ENCODE measurements at regions not wholly inside any gene's neighbourhood (a gene's known extent, or its start where the extent isn't known, plus 50 kb on each side); places are given as distances from the start of the nearest gene placed in this dataset.

GRCh38 chr1:162990665-162991064 lies 78.5 kb upstream of the RGS4 start:
- Histone ChIP-seq H3K27ac (ENCODE audit: control insufficient read depth, insufficient read depth, low read length) (no peak overlapping the region), H3K4me1 (ENCODE audit: control insufficient read depth, extremely low read depth, insufficient read depth, low read length) (peaks cover 25% of the 10 kb centered on the region), H3K9me1 (ENCODE audit: control insufficient read depth, extremely low read depth, insufficient read depth, low read length) (no peaks in the 10 kb centered on the region), H3K36me3 (ENCODE audit: control insufficient read depth in 2 of 2, extremely low read depth in 1 of 2, insufficient read depth in 2 of 2, low read length in 2 of 2) (no peaks in the 10 kb centered on the region), H3K9ac (ENCODE audit: control insufficient read depth, extremely low read depth, insufficient read depth, low read length) (no peak overlapping the region), H3K9me3 (ENCODE audit: control insufficient read depth, low read depth, low read length) (no peaks in the 10 kb centered on the region), H4K20me1 (ENCODE audit: control insufficient read depth, extremely low read depth, insufficient read depth, low read length) (no peaks in the 10 kb centered on the region), H3K4me2 (ENCODE audit: control insufficient read depth, extremely low read depth, insufficient read depth, low read depth, low read length) (no peak overlapping the region), H2AFZ (ENCODE audit: control insufficient read depth, low read length) (no peak overlapping the region), H3K27me3 (ENCODE audit: control insufficient read depth, extremely low read depth, insufficient read depth, low read length) (no peaks in the 10 kb centered on the region), H3K4me3 (ENCODE audit: control insufficient read depth in 2 of 3, extremely low read depth in 1 of 3, insufficient read depth in 2 of 3, low read depth in 1 of 3, low read length in 3 of 3) (no peak overlapping the region), H3K79me2 (ENCODE audit: control insufficient read depth, insufficient read depth, low read length) (no peaks in the 10 kb centered on the region)
- no peak for TF ChIP-seq EZH2 (IDR thresholded peaks at IDR 0.05; ENCODE audit: low read length)
- TF ChIP-seq, protein P1, sequence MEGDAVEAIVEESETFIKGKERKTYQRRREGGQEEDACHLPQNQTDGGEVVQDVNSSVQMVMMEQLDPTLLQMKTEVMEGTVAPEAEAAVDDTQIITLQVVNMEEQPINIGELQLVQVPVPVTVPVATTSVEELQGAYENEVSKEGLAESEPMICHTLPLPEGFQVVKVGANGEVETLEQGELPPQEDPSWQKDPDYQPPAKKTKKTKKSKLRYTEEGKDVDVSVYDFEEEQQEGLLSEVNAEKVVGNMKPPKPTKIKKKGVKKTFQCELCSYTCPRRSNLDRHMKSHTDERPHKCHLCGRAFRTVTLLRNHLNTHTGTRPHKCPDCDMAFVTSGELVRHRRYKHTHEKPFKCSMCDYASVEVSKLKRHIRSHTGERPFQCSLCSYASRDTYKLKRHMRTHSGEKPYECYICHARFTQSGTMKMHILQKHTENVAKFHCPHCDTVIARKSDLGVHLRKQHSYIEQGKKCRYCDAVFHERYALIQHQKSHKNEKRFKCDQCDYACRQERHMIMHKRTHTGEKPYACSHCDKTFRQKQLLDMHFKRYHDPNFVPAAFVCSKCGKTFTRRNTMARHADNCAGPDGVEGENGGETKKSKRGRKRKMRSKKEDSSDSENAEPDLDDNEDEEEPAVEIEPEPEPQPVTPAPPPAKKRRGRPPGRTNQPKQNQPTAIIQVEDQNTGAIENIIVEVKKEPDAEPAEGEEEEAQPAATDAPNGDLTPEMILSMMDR (optimal IDR thresholded peaks at IDR 0.05 in 1 of 3, IDR thresholded peaks at IDR 0.05 in 1 of 3, conservative IDR thresholded peaks at IDR 0.05 in 1 of 3; ENCODE audit: extremely low read depth in 1 of 3, insufficient read depth in 2 of 3, low read length in 3 of 3) = no peak
- no peak for DNase-seq (ENCODE audit: low read depth, low spot score)
- dilution Hi-C loops (cut with MboI; ENCODE audit: extremely low pct_ligation_motif_present, low sequenced_read_pairs) = no loop called here
- no peak for FAIRE-seq

GRCh38 chr1:162988869-162989268 lies 80.3 kb upstream of the RGS4 start:
- FAIRE-seq (no peak), DNase-seq (ENCODE audit: low read depth, low spot score) (no peak)
- Histone ChIP-seq H4K20me1 (ENCODE audit: control insufficient read depth, extremely low read depth, insufficient read depth, low read length) (no peaks in the 10 kb centered on the region), H3K9me3 (ENCODE audit: control insufficient read depth, low read depth, low read length) (no peaks in the 10 kb centered on the region), H3K27ac (ENCODE audit: control insufficient read depth, insufficient read depth, low read length) (no peak overlapping the region), H3K4me2 (ENCODE audit: control insufficient read depth, extremely low read depth, insufficient read depth, low read depth, low read length) (no peak overlapping the region), H3K36me3 (ENCODE audit: control insufficient read depth in 2 of 2, extremely low read depth in 1 of 2, insufficient read depth in 2 of 2, low read length in 2 of 2) (no peaks in the 10 kb centered on the region), H3K27me3 (ENCODE audit: control insufficient read depth, extremely low read depth, insufficient read depth, low read length) (no peaks in the 10 kb centered on the region), H3K4me3 (ENCODE audit: control insufficient read depth in 2 of 3, extremely low read depth in 1 of 3, insufficient read depth in 2 of 3, low read depth in 1 of 3, low read length in 3 of 3) (no peak overlapping the region), H3K9me1 (ENCODE audit: control insufficient read depth, extremely low read depth, insufficient read depth, low read length) (no peaks in the 10 kb centered on the region), H3K79me2 (ENCODE audit: control insufficient read depth, insufficient read depth, low read length) (no peaks in the 10 kb centered on the region), H2AFZ (ENCODE audit: control insufficient read depth, low read length) (no peak overlapping the region), H3K4me1 (ENCODE audit: control insufficient read depth, extremely low read depth, insufficient read depth, low read length) (peaks cover 32% of the 10 kb centered on the region), H3K9ac (ENCODE audit: control insufficient read depth, extremely low read depth, insufficient read depth, low read length) (no peak overlapping the region)
- dilution Hi-C loops (cut with MboI; ENCODE audit: extremely low pct_ligation_motif_present, low sequenced_read_pairs) = no loop called here
- TF ChIP-seq, protein P1 (optimal IDR thresholded peaks at IDR 0.05 in 1 of 3, IDR thresholded peaks at IDR 0.05 in 1 of 3, conservative IDR thresholded peaks at IDR 0.05 in 1 of 3; ENCODE audit: extremely low read depth in 1 of 3, insufficient read depth in 2 of 3, low read length in 3 of 3) = peak; percentile 35 to 44 (median 44)
- TF ChIP-seq EZH2 (IDR thresholded peaks at IDR 0.05; ENCODE audit: low read length) = no peak
